Dermis microvascular lymphatic vessel endothelial cell (primary cell): ENCODE measurements at regions not wholly inside any gene's neighbourhood (a gene's known extent, or its start where the extent isn't known, plus 50 kb on each side); places are given as distances from the start of the nearest gene placed in this dataset.

ENCODE experiments used
- DNase-seq, 2 donors: peaks; one replicate each; pipeline versions ENCODE4 v3.0.0 to v3.0.0-alpha.2; 2010; ENCODE audit warnings: low read depth in 2 of 2

GRCh38 chr12:82174383-82174782 lies 183.8 kb downstream of the CCDC59 start:
- no peak for DNase-seq

GRCh38 chr12:82149045-82149444 lies 209.1 kb downstream of the CCDC59 start:
- DNase-seq: no peak

- DNase-seq: no peak
Measured at GRCh38 chr12:82146740-82147139, 211.4 kb downstream of the CCDC59 start.

DNA sequence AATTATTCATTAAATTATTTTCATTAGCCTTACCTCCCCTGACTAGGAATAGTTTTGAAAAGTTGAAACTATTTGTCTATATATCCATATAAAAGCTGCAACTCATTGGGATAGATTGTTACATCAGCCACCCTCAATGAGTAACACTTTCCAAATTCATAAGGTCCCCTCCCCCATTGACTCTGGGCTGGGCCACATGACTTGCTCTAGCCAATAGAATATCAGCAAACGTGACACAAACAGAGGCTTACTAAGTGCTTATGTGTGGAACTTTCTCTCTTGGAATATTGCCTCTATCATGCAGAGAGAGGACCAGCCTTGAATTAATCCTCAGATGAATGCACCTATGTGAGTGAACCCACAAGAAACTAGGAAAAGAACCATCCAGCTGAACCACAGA lies 213.7 kb downstream of the CCDC59 start:
- DNase-seq: no peak

GRCh38 chr12:82132390-82132789 lies 225.8 kb downstream of the CCDC59 start:
- DNase-seq: no peak

DNA sequence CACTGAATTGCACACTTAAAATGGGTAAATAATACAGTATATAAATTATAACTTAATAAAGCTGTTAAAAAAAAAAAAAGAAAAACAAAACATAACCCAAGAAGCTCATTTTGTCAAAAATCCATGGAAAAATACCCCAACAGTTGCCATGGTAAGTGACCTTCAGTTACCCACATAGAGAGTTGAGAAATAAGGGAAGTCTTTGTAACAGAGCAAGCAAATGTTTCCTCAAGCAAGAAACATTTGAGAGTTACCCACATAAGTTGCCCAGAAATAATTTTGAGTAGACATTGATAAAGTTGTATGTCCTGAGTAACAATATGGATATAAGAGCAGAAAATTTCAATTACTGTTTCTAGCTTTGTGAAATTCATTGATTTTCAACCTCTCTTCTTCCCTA lies 227.4 kb downstream of the CCDC59 start:
- no peak for DNase-seq

GRCh38 chr12:82124711-82125380 lies 233.3 kb downstream of the CCDC59 start:
- no peak for DNase-seq

DNA sequence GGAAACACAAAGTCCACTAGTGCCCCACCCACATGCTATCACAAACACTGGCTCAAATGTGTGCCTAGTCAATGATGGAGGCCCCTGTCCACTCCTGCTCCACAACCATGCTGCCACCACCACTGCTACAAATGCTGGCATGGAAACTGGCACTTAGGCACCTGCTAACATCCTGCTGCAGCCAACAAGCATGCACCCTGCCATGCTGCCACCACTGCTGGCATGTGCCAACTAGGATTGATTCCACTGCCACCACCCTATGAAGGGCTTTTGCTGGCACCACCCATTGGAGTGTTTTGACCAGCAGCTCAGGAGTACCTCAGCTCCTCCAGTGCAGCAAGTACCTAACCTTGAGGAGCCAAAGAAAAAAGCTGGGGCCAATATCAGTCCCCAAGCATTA lies 236.6 kb downstream of the CCDC59 start:
- DNase-seq: no peak

DNA sequence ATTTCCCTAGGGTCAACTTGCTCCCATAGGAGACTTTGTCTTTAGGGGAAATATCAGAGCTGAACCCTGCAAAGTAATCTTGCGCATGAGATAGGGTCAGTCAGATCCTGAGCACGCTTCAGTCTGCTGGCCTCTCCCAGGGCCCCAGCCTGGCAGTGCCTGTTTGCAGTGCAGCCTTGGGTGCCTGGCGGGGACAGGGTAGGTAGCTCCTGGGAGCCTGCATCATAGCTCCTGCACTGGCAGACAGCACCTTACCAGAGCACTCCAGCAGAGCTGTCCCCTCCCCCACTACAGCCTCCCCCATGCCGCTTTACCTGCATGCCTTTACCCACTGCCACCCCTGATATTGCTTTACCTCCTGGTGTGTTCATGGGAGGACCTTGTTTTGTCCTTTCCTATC lies 237.3 kb downstream of the CCDC59 start:
- no peak for DNase-seq

DNA sequence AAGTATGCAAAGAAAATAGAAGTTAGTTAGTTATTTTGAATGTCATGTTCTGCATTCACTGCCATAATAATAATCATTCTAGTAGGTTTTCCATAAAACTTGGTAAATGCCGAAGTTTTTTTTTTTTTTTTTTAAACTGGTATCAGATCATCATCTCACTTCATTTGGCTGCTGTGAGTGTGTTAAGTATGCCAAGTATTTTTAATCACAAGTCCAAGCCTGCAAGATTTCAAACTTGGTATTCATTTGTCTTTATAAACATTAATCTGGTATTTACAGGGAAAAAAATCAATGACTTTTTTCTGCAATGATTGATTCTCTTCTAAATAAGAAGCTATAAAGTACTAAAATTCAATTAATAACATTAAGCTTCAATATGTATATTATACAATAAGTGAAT lies 248.9 kb downstream of the CCDC59 start:
- DNase-seq: no peak

GRCh38 chr12:82108615-82109014 lies 249.6 kb downstream of the CCDC59 start:
- DNase-seq: no peak

DNA sequence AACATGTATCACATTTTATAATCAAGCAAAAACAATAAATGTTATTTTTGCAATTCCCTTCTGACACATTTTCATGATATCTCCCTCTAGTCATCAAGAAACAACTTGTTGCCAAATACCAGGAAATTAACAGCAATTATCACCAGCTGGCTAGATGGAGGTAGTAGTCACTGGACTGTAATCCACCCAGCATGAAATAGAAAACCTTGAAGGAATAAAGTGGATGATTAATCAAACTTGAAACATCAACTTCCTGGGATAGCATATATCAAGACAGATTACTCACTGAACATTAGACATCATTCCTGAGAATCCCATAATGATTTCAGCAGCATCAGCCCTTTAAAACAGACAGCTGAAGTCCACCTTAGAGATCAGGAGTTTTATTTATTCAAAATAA lies 259.0 kb downstream of the CCDC59 start:
- no peak for DNase-seq

- no peak for DNase-seq
Measured at GRCh38 chr12:82097877-82098276, 260.3 kb downstream of the CCDC59 start.

GRCh38 chr12:82097438-82097837 lies 260.7 kb downstream of the CCDC59 start:
- DNase-seq: no peak

GRCh38 chr12:82090165-82090564 lies 268.0 kb downstream of the CCDC59 start:
- no peak for DNase-seq

GRCh38 chr12:82089369-82090121 lies 268.6 kb downstream of the CCDC59 start:
- DNase-seq: no peak

- no peak for DNase-seq
Measured at GRCh38 chr12:82082501-82082900, 275.7 kb downstream of the CCDC59 start.

DNA sequence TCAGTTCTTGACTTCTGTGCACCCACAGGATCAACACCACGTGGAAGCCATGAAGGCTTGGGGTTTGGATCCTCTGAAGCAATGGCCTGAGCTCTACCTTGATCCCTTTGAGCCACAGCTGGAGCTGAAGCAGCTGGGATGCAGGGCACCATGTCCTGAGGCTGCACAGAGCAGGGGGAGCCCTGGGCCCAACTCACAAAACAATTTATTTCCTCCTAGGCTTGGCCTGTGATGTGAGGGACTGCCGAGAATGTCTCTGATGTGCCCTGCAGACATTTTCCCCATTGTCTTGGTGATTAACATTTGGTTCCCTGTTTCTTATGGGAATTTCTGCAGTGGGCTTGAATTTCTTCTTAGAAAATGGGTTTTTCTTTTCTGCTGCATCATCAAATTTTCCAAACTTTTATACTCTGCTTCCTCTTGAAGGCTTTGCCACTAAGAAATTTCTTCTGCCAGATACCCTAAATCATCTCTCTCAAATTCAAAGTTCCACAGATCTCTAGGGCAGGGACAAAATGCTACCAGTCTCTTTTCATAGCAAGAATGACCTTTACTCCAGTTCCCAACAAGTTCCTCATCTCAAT lies 288.2 kb downstream of the CCDC59 start:
- no peak for DNase-seq

DNA sequence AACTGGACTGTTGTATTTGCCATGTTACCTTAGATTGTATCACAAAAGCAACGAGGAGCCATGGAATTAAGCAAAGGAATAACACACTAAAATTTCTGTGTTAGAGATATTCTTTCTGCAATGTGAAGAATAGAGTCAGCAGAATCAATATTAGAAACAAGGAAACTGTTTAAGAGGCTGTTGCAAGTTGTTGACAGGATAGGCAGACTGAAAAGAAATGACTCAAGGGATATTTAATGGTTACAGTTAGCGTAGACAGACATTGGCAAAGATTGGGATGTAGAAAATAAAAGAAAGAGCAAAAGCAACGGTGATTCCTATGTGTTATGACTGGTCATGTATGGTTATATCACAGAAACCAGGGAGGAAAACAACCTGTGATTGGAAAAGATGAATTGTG lies 299.0 kb upstream of the PPFIA2 start:
- no peak for DNase-seq

DNA sequence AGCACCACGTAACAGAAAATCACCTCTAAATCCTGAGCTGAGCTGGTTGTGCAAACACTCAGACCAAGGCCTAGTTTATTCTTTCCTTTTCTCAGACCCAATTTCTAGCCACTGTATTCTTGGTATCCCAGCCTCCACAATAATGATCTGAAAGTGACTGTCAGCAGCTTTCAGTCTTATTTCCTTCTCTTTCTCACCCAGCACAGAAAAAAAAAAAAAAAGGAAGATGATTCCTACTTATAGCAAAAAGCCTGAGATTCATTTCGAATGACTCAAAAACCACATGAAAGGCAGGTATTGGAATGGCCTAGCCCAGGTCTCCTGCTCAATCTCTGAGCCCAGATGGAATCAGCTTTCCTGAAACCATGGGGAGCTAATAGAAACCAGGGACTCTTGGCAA lies 298.6 kb upstream of the PPFIA2 start:
- DNase-seq: no peak

DNA sequence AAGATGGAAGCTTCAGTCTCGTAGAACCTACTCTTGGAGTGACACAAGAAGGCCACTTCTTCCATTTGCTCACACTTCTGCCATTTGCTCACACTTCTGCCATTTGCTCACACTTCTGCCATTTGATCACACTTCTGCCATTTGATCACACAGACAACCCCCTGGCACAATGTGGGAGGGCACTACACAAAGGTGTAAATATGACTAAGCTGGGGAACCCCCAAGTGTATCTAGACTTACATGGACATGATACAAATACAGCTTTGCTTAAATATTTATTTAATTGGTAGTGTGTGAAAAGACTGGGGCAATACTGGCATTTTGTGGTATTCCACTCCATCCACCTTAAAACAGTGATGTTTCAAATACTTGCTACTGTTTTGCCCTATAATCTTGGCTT lies 296.2 kb upstream of the PPFIA2 start:
- no peak for DNase-seq

DNA sequence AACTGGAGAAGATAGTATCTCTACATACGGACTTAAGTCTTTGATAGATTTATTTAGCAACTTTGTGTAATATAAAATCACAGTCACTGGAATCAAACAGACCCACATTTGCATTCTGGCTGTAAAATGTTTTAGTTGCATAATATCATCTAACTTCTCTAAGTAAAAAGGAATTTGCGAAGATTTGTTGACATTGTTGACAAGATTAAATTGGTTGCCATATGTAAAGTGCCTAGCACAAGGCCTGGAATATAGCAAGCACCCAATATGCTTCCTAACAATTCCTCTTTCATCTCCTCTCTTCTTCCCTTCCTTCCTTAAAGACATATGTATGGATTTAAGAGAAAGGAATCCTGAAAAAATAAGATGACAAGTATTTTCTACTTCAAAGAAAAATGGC lies 295.4 kb upstream of the PPFIA2 start:
- no peak for DNase-seq

GRCh38 chr12:82047446-82047845 lies 288.3 kb upstream of the PPFIA2 start:
- DNase-seq: no peak
